Brain microvascular endothelial cell (primary cell): ENCODE measurements at regions not wholly inside any gene's neighbourhood (a gene's known extent, or its start where the extent isn't known, plus 50 kb on each side); places are given as distances from the start of the nearest gene placed in this dataset.

Experiments used
- DNase-seq: peaks from one replicate; pipeline ENCODE4 v3.0.0-alpha.2; 2020
- H3K27ac ChIP-seq: fragments of 250-450 bp; sonication (Bioruptor Pico); 2 replicates; pipeline ENCODE4 v1.5.1; 2020; ENCODE audit warnings: mild to moderate bottlenecking, moderate library complexity
- H3K27me3 ChIP-seq: fragments of 250-450 bp; sonication (Bioruptor Pico); replicated peaks from 2 replicates; pipeline ENCODE4 v1.5.1; 2020; ENCODE audit warnings: mild to moderate bottlenecking
- H3K36me3 ChIP-seq: fragments of 250-450 bp; sonication (Bioruptor Pico); replicated peaks from 2 replicates; pipeline ENCODE4 v1.5.1; 2020; ENCODE audit warnings: mild to moderate bottlenecking
- H3K4me3 ChIP-seq: 2 replicates; pipeline ENCODE4 v1.5.1; 2011; ENCODE audit warnings: low read depth, mild to moderate bottlenecking, control low read depth, low read length, moderate library complexity
- in situ Hi-C: cut with HindIII; loops from 2 replicates; pipeline ENCODE4 v1.10.0; 2017; ENCODE audit warnings: low sequenced_read_pairs, low pct_ligation_motif_present
- TF ChIP-seq, protein P1 (sequence below): IDR thresholded peaks from 2 replicates; pipeline ENCODE4 v1.5.1; 2011; ENCODE audit warnings: low read depth, mild to moderate bottlenecking, moderate library complexity, low read length, control low read depth, inconsistent platforms; ENCODE audit errors: missing control alignments

DNA sequence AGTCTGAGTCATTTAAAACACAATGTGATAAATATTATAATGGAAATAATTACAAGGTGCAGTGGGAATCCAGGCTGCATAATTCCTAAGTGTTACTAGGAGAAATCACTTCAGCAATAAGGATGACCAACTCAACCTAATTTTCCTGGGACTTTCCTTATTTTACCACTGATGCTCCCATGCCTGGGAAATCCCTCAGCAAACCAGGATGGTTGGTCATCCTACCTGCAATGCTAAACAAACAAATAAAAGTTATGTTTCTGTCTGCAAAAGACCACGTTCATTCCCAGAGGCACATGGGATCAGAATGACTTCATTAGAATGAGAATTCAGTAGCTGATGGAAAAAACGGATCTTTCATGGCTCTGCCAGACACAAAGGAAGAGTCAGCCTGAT, 130.8 kb upstream of the RAP1B start:
- in situ Hi-C loops = no loop called here
- H3K27ac ChIP-seq = no peak overlapping the region
- no peak overlapping the region for H3K4me3 ChIP-seq
- H3K27me3 ChIP-seq = no peaks in the 10 kb centered on the region
- DNase-seq = no peak
- TF ChIP-seq, protein P1, sequence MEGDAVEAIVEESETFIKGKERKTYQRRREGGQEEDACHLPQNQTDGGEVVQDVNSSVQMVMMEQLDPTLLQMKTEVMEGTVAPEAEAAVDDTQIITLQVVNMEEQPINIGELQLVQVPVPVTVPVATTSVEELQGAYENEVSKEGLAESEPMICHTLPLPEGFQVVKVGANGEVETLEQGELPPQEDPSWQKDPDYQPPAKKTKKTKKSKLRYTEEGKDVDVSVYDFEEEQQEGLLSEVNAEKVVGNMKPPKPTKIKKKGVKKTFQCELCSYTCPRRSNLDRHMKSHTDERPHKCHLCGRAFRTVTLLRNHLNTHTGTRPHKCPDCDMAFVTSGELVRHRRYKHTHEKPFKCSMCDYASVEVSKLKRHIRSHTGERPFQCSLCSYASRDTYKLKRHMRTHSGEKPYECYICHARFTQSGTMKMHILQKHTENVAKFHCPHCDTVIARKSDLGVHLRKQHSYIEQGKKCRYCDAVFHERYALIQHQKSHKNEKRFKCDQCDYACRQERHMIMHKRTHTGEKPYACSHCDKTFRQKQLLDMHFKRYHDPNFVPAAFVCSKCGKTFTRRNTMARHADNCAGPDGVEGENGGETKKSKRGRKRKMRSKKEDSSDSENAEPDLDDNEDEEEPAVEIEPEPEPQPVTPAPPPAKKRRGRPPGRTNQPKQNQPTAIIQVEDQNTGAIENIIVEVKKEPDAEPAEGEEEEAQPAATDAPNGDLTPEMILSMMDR = no peak
- no peaks in the 10 kb centered on the region for H3K36me3 ChIP-seq

DNA sequence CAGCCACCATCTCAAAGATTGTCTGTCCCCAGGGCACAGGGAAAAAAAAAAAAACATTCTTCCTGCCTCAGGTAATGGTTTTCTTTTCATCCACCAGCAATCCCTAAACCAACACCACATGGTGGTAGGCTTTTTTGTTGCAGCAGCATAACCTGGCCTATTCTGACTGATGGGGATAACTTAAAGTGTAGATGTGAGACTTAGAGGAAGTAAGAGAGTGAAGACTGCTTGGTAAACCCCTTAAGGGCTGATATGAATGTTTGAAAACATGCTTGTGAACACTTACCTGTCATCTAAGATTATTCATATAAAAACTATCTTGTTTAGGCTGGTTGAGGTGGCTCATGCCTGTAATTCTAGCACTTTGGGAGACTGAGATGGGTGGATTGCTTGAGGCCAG, 130.2 kb upstream of the RAP1B start:
- Histone ChIP-seq H3K4me3 (no peak overlapping the region), H3K27ac (no peak overlapping the region), H3K36me3 (no peaks in the 10 kb centered on the region), H3K27me3 (no peaks in the 10 kb centered on the region)
- no peak for DNase-seq
- in situ Hi-C loops = no loop called here
- TF ChIP-seq, protein P1 = no peak

DNA sequence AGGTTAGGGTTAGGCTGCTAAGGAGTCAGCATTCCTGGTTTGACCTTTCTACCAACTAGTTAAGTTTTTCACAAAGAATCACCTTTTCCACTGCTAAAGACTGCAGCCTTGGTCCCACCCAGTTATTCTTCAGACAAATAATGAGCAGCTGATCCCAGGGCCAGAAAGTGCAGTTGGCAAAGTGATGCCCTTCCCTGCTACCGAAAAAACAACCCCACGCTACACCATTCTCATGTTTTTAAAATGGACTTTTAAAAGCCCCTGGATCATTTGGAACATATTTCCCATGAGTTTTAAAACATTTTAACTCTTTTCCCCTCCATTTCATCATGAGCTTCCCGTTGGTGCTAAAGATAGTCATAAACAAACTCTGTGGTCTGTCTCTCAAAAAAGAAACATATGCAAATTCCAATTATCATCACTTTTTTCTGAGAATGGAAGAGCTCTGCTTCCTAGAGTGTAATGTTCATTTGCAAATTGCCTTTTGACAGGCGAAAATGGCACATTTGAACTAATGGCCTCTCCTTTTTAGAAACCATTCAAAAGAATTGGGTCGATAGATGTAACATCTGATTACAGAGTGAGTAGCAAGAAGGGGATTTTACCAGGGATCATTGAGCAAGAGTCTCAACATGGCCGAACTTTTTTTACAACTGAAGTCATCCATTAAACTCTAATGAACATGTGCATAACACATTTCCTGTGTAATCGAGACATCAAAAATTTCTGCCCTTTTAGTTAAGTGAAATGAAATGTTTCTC, 129.3 kb upstream of the RAP1B start:
- no peaks in the 10 kb centered on the region for H3K36me3 ChIP-seq
- in situ Hi-C loops = no loop called here
- H3K27me3 ChIP-seq = no peaks in the 10 kb centered on the region
- no peak for DNase-seq
- no peak overlapping the region for H3K27ac ChIP-seq
- TF ChIP-seq, protein P1 = no peak
- no peak overlapping the region for H3K4me3 ChIP-seq

DNA sequence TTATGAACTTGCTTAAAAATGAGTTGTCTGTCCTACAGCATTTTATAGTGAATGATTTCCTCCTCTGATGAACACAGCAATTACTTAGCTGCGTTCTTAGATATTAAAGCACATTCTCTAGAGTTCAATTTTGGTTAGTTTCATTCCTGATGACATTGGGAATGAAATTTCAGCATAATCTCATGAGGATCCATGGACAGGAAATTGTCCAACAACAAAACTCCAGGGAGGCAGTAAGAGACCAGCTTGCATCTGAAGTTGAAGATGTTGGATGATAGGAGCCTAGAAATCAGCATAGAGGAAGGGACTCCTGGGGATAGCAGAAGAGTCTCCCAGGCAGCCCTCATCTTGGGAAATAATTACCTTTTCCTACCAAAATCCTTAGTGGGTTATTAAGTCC, 128.7 kb upstream of the RAP1B start:
- DNase-seq = no peak
- in situ Hi-C loops = no loop called here
- TF ChIP-seq, protein P1 = no peak
- Histone ChIP-seq H3K36me3 (no peaks in the 10 kb centered on the region), H3K27ac (no peak overlapping the region), H3K4me3 (no peak overlapping the region), H3K27me3 (no peaks in the 10 kb centered on the region)

DNA sequence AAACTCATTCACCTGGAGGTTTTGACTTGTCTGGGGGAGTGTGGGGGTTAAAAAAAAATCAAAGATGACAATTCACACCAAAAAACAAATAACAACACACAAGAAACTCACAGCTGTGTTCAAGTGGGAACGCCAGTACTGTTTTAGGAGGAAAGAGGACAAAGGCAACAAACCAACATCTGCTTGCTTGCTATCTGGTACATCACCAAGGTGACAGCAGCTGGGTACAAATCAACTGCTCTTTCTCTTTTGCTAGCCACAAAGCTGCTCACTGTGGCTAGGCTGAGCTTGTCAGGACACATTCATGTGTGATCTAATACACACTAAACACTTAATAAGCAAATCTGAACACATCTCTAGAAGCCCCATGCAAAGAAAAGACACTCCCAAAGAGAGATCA, 128.0 kb upstream of the RAP1B start:
- TF ChIP-seq, protein P1 = no peak
- Histone ChIP-seq H3K4me3 (no peak overlapping the region), H3K36me3 (no peaks in the 10 kb centered on the region), H3K27ac (no peak overlapping the region), H3K27me3 (no peaks in the 10 kb centered on the region)
- no peak for DNase-seq
- in situ Hi-C loops = no loop called here
